ENCODE measurements at regions not wholly inside any gene's neighbourhood (a gene's known extent, or its start where the extent isn't known, plus 50 kb on each side); places are given as distances from the start of the nearest gene placed in this dataset.

- Histone ChIP-seq H3K27ac (ENCODE audit: control insufficient read depth, insufficient read depth, low read length) (no peak overlapping the region), H3K9me1 (ENCODE audit: control insufficient read depth, extremely low read depth, insufficient read depth, low read length) (no peaks in the 10 kb centered on the region), H3K27me3 (ENCODE audit: control insufficient read depth, extremely low read depth, insufficient read depth, low read length) (no peaks in the 10 kb centered on the region), H3K9me3 (ENCODE audit: control insufficient read depth, low read depth, low read length) (peaks cover 9% of the 10 kb centered on the region), H3K4me3 (ENCODE audit: control insufficient read depth in 2 of 3, extremely low read depth in 1 of 3, insufficient read depth in 2 of 3, low read depth in 1 of 3, low read length in 3 of 3) (no peak overlapping the region), H3K36me3 (ENCODE audit: control insufficient read depth in 2 of 2, extremely low read depth in 1 of 2, insufficient read depth in 2 of 2, low read length in 2 of 2) (no peaks in the 10 kb centered on the region), H4K20me1 (ENCODE audit: control insufficient read depth, extremely low read depth, insufficient read depth, low read length) (no peaks in the 10 kb centered on the region), H3K4me1 (ENCODE audit: control insufficient read depth, extremely low read depth, insufficient read depth, low read length) (no peaks in the 10 kb centered on the region), H2AFZ (ENCODE audit: control insufficient read depth, low read length) (no peak overlapping the region), H3K9ac (ENCODE audit: control insufficient read depth, extremely low read depth, insufficient read depth, low read length) (no peak overlapping the region), H3K4me2 (ENCODE audit: control insufficient read depth, extremely low read depth, insufficient read depth, low read depth, low read length) (no peak overlapping the region), H3K79me2 (ENCODE audit: control insufficient read depth, insufficient read depth, low read length) (no peaks in the 10 kb centered on the region)
- dilution Hi-C loops (cut with MboI; ENCODE audit: extremely low pct_ligation_motif_present, low sequenced_read_pairs), result no loop called here
- FAIRE-seq (no peak), DNase-seq (ENCODE audit: low read depth, low spot score) (no peak)
- no peak for TF ChIP-seq EZH2 (IDR thresholded peaks at IDR 0.05; ENCODE audit: low read length)
- TF ChIP-seq, protein P1, sequence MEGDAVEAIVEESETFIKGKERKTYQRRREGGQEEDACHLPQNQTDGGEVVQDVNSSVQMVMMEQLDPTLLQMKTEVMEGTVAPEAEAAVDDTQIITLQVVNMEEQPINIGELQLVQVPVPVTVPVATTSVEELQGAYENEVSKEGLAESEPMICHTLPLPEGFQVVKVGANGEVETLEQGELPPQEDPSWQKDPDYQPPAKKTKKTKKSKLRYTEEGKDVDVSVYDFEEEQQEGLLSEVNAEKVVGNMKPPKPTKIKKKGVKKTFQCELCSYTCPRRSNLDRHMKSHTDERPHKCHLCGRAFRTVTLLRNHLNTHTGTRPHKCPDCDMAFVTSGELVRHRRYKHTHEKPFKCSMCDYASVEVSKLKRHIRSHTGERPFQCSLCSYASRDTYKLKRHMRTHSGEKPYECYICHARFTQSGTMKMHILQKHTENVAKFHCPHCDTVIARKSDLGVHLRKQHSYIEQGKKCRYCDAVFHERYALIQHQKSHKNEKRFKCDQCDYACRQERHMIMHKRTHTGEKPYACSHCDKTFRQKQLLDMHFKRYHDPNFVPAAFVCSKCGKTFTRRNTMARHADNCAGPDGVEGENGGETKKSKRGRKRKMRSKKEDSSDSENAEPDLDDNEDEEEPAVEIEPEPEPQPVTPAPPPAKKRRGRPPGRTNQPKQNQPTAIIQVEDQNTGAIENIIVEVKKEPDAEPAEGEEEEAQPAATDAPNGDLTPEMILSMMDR (optimal IDR thresholded peaks at IDR 0.05 in 1 of 3, IDR thresholded peaks at IDR 0.05 in 1 of 3, conservative IDR thresholded peaks at IDR 0.05 in 1 of 3; ENCODE audit: extremely low read depth in 1 of 3, insufficient read depth in 2 of 3, low read length in 3 of 3), result no peak
Observed at GRCh38 chr9:28439688-28440087, 866.4 kb upstream of the C9orf72 start.

DNA sequence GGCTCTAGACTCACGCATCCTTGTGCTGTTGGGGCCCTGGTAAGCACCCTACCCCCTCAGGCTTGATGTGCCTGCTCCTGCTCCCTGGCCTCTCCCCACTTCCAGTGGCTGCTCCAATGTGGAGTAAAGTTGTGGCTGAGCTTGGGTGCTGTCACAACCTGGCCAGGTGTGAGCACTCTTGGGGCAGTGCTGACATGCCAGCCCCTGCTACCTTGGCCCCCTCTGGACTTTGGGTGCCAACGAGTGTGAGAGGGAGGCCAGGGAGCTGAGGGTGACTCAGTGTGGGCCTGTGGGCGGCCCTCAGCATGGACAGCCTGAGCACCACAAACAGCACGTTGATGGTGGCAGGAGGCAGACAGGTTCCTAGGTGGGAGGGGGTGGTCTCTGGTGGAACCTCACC, 870.2 kb upstream of the C9orf72 start:
- H3K4me1 ChIP-seq (ENCODE audit: control insufficient read depth, extremely low read depth, insufficient read depth, low read length), result no peaks in the 10 kb centered on the region
- H3K4me2 ChIP-seq (ENCODE audit: control insufficient read depth, extremely low read depth, insufficient read depth, low read depth, low read length), result no peak overlapping the region
- FAIRE-seq (no peak), DNase-seq (ENCODE audit: low read depth, low spot score) (no peak)
- no peaks in the 10 kb centered on the region for H4K20me1 ChIP-seq (ENCODE audit: control insufficient read depth, extremely low read depth, insufficient read depth, low read length)
- no peaks in the 10 kb centered on the region for H3K27me3 ChIP-seq (ENCODE audit: control insufficient read depth, extremely low read depth, insufficient read depth, low read length)
- no peak overlapping the region for H2AFZ ChIP-seq (ENCODE audit: control insufficient read depth, low read length)
- dilution Hi-C loops (cut with MboI; ENCODE audit: extremely low pct_ligation_motif_present, low sequenced_read_pairs), result no loop called here
- H3K9ac ChIP-seq (ENCODE audit: control insufficient read depth, extremely low read depth, insufficient read depth, low read length), result no peak overlapping the region
- H3K4me3 ChIP-seq (ENCODE audit: control insufficient read depth in 2 of 3, extremely low read depth in 1 of 3, insufficient read depth in 2 of 3, low read depth in 1 of 3, low read length in 3 of 3), result no peak overlapping the region
- no peaks in the 10 kb centered on the region for H3K9me1 ChIP-seq (ENCODE audit: control insufficient read depth, extremely low read depth, insufficient read depth, low read length)
- H3K27ac ChIP-seq (ENCODE audit: control insufficient read depth, insufficient read depth, low read length), result no peak overlapping the region
- TF ChIP-seq, protein P1 (optimal IDR thresholded peaks at IDR 0.05 in 1 of 3, IDR thresholded peaks at IDR 0.05 in 1 of 3, conservative IDR thresholded peaks at IDR 0.05 in 1 of 3; ENCODE audit: extremely low read depth in 1 of 3, insufficient read depth in 2 of 3, low read length in 3 of 3), result no peak
- TF ChIP-seq EZH2 (IDR thresholded peaks at IDR 0.05; ENCODE audit: low read length), result no peak
- no peaks in the 10 kb centered on the region for H3K36me3 ChIP-seq (ENCODE audit: control insufficient read depth in 2 of 2, extremely low read depth in 1 of 2, insufficient read depth in 2 of 2, low read length in 2 of 2)
- H3K9me3 ChIP-seq (ENCODE audit: control insufficient read depth, low read depth, low read length), result peaks cover 9% of the 10 kb centered on the region
- H3K79me2 ChIP-seq (ENCODE audit: control insufficient read depth, insufficient read depth, low read length), result no peaks in the 10 kb centered on the region

All from keratinocyte (primary cell).